Brain microvascular endothelial cell (primary cell): ENCODE measurements at regions not wholly inside any gene's neighbourhood (a gene's known extent, or its start where the extent isn't known, plus 50 kb on each side); places are given as distances from the start of the nearest gene placed in this dataset.
"Not testable (repeated sequence)": the region's sequence is repeated elsewhere in the genome, so short reads cannot be mapped to it uniquely, and the experiment has no call there.

Source experiments
- DNase-seq: peaks from one replicate; pipeline ENCODE4 v3.0.0-alpha.2; 2020
- H3K27ac ChIP-seq: fragments of 250-450 bp; sonication (Bioruptor Pico); 2 replicates; pipeline ENCODE4 v1.5.1; 2020; ENCODE audit warnings: mild to moderate bottlenecking, moderate library complexity
- H3K27me3 ChIP-seq: fragments of 250-450 bp; sonication (Bioruptor Pico); replicated peaks from 2 replicates; pipeline ENCODE4 v1.5.1; 2020; ENCODE audit warnings: mild to moderate bottlenecking
- H3K36me3 ChIP-seq: fragments of 250-450 bp; sonication (Bioruptor Pico); replicated peaks from 2 replicates; pipeline ENCODE4 v1.5.1; 2020; ENCODE audit warnings: mild to moderate bottlenecking
- H3K4me3 ChIP-seq: 2 replicates; pipeline ENCODE4 v1.5.1; 2011; ENCODE audit warnings: low read depth, mild to moderate bottlenecking, control low read depth, low read length, moderate library complexity
- CTCF ChIP-seq: IDR thresholded peaks from 2 replicates; pipeline ENCODE4 v1.5.1; 2011; ENCODE audit warnings: low read depth, mild to moderate bottlenecking, moderate library complexity, low read length, control low read depth, inconsistent platforms; ENCODE audit errors: missing control alignments
- in situ Hi-C: cut with HindIII; loops from 2 replicates; pipeline ENCODE4 v1.10.0; 2017; ENCODE audit warnings: low sequenced_read_pairs, low pct_ligation_motif_present

DNA sequence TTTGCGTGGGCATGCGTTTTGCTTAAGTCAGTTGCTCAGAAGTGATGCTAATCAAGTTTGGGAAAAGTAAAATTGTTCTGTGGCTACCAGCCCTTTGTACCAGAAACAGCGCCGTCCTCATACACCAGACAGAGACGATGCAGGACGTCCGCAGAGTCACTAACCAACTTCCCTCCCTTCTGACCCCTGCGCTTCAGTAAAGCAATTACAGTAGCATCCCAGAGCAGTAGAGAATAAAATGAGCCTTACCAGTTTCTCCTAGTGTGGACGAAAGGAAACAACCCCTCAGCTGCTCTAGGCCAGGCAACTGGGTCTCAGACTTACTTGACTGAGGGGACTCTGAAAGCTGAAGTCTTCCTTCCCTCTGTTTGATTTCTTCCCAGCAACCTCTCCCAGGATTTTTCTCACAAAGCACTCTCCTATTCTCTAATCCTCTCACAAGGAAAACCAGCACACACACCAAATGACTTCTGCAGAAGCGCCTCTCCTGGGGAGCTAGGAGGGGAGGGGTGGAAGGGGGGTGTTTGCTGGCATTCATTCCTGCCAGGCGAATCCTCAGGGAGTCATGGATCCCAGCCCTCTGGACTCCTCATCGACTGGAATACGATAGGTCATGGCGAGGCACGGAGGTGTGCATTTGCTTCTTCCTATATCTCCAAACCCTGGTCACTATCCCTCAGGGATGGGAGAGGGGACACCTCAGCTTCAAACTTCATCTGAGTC is 56.0 kb upstream of the MID1 start:
- no peak for TF ChIP-seq CTCF
- H3K4me3 ChIP-seq: no peak overlapping the region
- in situ Hi-C loops: no loop called here
- no peak for DNase-seq
- no peaks in the 10 kb centered on the region for H3K27me3 ChIP-seq
- no peaks in the 10 kb centered on the region for H3K36me3 ChIP-seq
- no peak overlapping the region for H3K27ac ChIP-seq

GRCh38 chrX:10677490-10677889 is 57.1 kb upstream of the MID1 start:
- DNase-seq: no peak
- Histone ChIP-seq H3K27ac (no peak overlapping the region), H3K36me3 (no peaks in the 10 kb centered on the region), H3K27me3 (no peaks in the 10 kb centered on the region), H3K4me3 (no peak overlapping the region)
- no peak for TF ChIP-seq CTCF
- in situ Hi-C loops: no loop called here

- in situ Hi-C loops: no loop called here
- no peaks in the 10 kb centered on the region for H3K36me3 ChIP-seq
- no peak for DNase-seq
- no peaks in the 10 kb centered on the region for H3K27me3 ChIP-seq
- H3K27ac ChIP-seq: no peak overlapping the region
- no peak overlapping the region for H3K4me3 ChIP-seq
- TF ChIP-seq CTCF: no peak
Observed at GRCh38 chrX:10679387-10679786, 59.0 kb upstream of the MID1 start.

DNA sequence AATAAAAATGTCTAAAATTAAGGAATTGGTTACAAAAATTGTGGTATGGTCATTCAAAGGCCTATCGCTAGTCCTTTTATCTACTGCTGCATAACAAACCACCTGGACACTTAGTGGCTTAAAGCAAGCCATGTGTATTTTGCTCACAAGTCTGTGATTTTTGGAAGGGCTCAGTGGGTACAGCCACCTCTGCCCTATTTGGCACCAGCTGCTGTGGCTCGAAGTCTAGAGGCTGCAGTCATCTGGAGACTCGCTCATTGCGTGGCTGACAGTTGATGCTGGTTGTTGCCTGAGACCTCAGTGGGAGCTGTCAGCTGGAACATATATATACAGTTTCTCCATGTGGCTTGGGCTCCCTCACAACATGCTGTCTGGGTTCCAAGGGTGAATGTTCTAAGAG is 60.8 kb upstream of the MID1 start:
- no peak for DNase-seq
- H3K27ac ChIP-seq: no peak overlapping the region
- H3K27me3 ChIP-seq: no peaks in the 10 kb centered on the region
- no peaks in the 10 kb centered on the region for H3K36me3 ChIP-seq
- H3K4me3 ChIP-seq: no peak overlapping the region
- in situ Hi-C loops: no loop called here
- no peak for TF ChIP-seq CTCF

DNA sequence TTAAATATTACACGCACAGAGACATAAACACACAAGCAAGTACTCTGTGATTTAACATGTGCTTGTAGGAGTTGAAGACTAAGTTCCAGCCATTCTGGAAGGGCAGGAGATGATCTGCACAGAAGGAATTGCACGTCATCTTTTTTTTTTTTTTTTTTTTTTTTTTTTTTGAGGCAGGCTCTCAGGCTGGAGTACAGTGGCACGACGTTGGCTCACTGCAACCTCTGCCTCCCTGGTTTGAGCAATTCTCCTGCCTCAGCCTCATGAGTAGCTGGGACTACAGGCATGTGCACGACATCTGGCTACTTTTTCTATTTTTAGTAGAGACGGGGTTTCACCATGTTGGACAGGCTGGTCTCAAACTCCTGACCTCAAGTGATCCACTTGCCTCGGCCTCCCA is 63.2 kb upstream of the MID1 start:
- H3K4me3 ChIP-seq, H3K27me3 ChIP-seq, H3K36me3 ChIP-seq, DNase-seq, in situ Hi-C loops, H3K27ac ChIP-seq: not testable (repeated sequence)

- peak; percentile 8 for DNase-seq
- Histone ChIP-seq H3K27ac (no peak overlapping the region), H3K27me3 (no peaks in the 10 kb centered on the region), H3K36me3 (no peaks in the 10 kb centered on the region), H3K4me3 (no peak overlapping the region)
- in situ Hi-C loops: no loop called here
- TF ChIP-seq CTCF: no peak
Observed at GRCh38 chrX:10685923-10686595, 65.7 kb upstream of the MID1 start.

DNA sequence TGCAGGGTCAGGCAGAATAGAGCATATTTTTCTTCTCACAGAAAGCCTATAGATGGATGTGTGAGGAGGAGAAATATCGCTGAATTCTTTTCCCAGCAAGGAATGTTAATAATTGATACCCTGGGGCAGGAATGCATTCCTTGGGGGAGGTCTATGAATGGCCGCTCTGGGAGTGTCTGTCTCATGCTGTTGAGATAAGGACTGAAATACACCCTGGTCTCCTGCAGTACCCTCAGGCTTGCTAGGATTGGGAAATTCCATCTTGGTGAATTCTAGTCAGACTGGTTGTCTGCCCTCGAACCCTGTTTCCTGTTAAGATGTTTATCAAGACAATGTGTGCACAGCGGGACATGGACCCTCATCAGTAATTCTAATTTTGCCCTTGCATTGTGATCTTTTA is 71.4 kb upstream of the MID1 start:
- H3K27ac ChIP-seq, H3K27me3 ChIP-seq, H3K36me3 ChIP-seq, H3K4me3 ChIP-seq, DNase-seq, in situ Hi-C loops: not testable (repeated sequence)
